A673 (cell line): ENCODE measurements at regions not wholly inside any gene's neighbourhood (a gene's known extent, or its start where the extent isn't known, plus 50 kb on each side); places are given as distances from the start of the nearest gene placed in this dataset.

Source experiments
- CTCF ChIP-seq: fragments of 300-800, 200-600 bp; sonication (generic); conservative IDR thresholded peaks from 2 replicates; pipeline ENCODE4 v1.5.1; 2017; ENCODE audit warnings: low read depth, mild to moderate bottlenecking, antibody characterized with exemption, low read length, moderate library complexity, mixed read lengths
- EZH2 ChIP-seq: fragments of 200-600 bp; sonication (generic); IDR thresholded peaks from 2 replicates; pipeline ENCODE4 v1.6.1; 2017; ENCODE audit warnings: borderline replicate concordance, low read depth, mild to moderate bottlenecking, mixed read lengths, antibody characterized with exemption, low read length; ENCODE audit not compliant: poor library complexity, severe bottlenecking

DNA sequence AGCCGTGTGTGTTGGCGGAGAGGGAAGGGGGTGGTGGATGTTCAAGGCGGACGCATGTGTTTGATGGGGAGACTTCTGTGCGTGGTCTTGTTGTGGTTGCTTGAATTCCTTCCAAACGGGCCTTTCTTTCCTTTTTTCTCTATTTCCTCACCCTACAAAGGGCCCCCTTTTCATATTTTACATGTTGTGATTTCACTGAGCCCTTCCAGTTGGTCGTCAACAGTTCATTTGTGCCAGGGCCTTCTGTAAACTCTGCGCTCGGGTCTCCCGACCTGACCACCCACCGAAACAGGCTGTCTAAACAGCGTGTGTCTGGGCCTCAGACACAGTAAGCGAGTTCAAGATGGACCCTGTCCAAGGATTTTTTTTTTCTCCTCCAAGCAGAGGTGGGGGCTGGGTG is 228.4 kb downstream of the IRF8 start:
- TF ChIP-seq CTCF = no peak
- no peak for TF ChIP-seq EZH2
